ENCODE measurements at regions not wholly inside any gene's neighbourhood (a gene's known extent, or its start where the extent isn't known, plus 50 kb on each side); places are given as distances from the start of the nearest gene placed in this dataset.

- Histone ChIP-seq H3K79me2 (ENCODE audit: control insufficient read depth, insufficient read depth, low read length) (no peaks in the 10 kb centered on the region), H3K36me3 (ENCODE audit: control insufficient read depth, insufficient read depth, low read length) (no peaks in the 10 kb centered on the region), H2AFZ (ENCODE audit: low read depth, low read length) (no peak overlapping the region), H3K4me2 (ENCODE audit: insufficient read depth, low read length) (no peak overlapping the region), H3K27me3 (ENCODE audit: control insufficient read depth in 2 of 2, insufficient read depth in 2 of 2, low read length in 2 of 2) (no peaks in the 10 kb centered on the region), H3K9me1 (ENCODE audit: control insufficient read depth, insufficient read depth, low read length) (no peaks in the 10 kb centered on the region), H3K9me3 (replicated peaks; ENCODE audit: control insufficient read depth, insufficient read depth, low read depth, low read length) (no peaks in the 10 kb centered on the region), H3K4me1 (replicated peaks in 1 of 2; ENCODE audit: control insufficient read depth in 2 of 2, insufficient read depth in 2 of 2, low read length in 2 of 2) (no peaks in the 10 kb centered on the region), H4K20me1 (replicated peaks; ENCODE audit: control insufficient read depth, insufficient read depth, low read length) (no peaks in the 10 kb centered on the region), H3K4me3 (no peak overlapping the region), H3K9ac (ENCODE audit: insufficient read depth in 1 of 2, low read depth in 2 of 2, low read length in 2 of 2) (no peak overlapping the region), H3K27ac (ENCODE audit: extremely low read depth, low read depth, low read length) (no peak overlapping the region)
- no peak for TF ChIP-seq MEF2A (IDR thresholded peaks at IDR 0.05; ENCODE audit: control insufficient read depth, low read depth, low read length)
- no peak for TF ChIP-seq FOXJ3 (CRISPR knock-in tag; IDR thresholded peaks at IDR 0.05)
- TF ChIP-seq AFF4 (CRISPR knock-in tag; IDR thresholded peaks at IDR 0.05): no peak
- no peak for TF ChIP-seq NR3C1 (CRISPR knock-in tag; IDR thresholded peaks at IDR 0.05)
- no peak for TF ChIP-seq SNRNP70 (optimal IDR thresholded peaks at IDR 0.05; ENCODE audit: low read depth, low read length)
- TF ChIP-seq ZNF174 (CRISPR knock-in tag; IDR thresholded peaks at IDR 0.05): no peak
- no peak for TF ChIP-seq ZNF121 (CRISPR knock-in tag; conservative IDR thresholded peaks at IDR 0.05)
- no peak for TF ChIP-seq KLF10 (CRISPR knock-in tag; IDR thresholded peaks at IDR 0.05)
- no peak for TF ChIP-seq CREB1 (IDR thresholded peaks at IDR 0.05)
- no peak for TF ChIP-seq CREB1 (CRISPR knock-in tag; IDR thresholded peaks at IDR 0.05)
- TF ChIP-seq ZNF280A (IDR thresholded peaks at IDR 0.05; ENCODE audit: low read depth, partially characterized antibody): no peak
- no peak for TF ChIP-seq XRCC3 (IDR thresholded peaks at IDR 0.05)
- TF ChIP-seq ZC3H8 (IDR thresholded peaks at IDR 0.05): no peak
- TF ChIP-seq U2AF2 (optimal IDR thresholded peaks at IDR 0.05; ENCODE audit: low read depth, low read length): no peak
- TF ChIP-seq MCM7 (IDR thresholded peaks at IDR 0.05): no peak
- TF ChIP-seq NELFE (IDR thresholded peaks at IDR 0.05; ENCODE audit: insufficient read depth, insufficient read length): no peak
- no peak for TF ChIP-seq ZC3H4 (CRISPR knock-in tag; IDR thresholded peaks at IDR 0.05; ENCODE audit: borderline replicate concordance)
- TF ChIP-seq ZNF764 (CRISPR knock-in tag; IDR thresholded peaks at IDR 0.05; ENCODE audit: low read depth): no peak
- FAIRE-seq: no peak
- POLR2A ChIA-PET: no interaction called here
- no peak for ATAC-seq
- CTCF ChIA-PET (ENCODE audit: low intra/inter-chr PET ratio): no interaction called here
- no TSS peak for BruUV-seq (replicated peaks)
- in situ Hi-C loops (cut with MboI): no loop called here
- intact Hi-C loops (cut with micrococcal nuclease): no loop called here
- no peak for DNase-seq (ENCODE audit: extremely low read depth in 1 of 4, low spot score in 3 of 4)
These were observed 134.0 kb upstream of the TARS1 start for GRCh38 chr5:33306758-33307157.
